ENCODE measurements at regions not wholly inside any gene's neighbourhood (a gene's known extent, or its start where the extent isn't known, plus 50 kb on each side); places are given as distances from the start of the nearest gene placed in this dataset.
"Not testable (repeated sequence)": the region's sequence is repeated elsewhere in the genome, so short reads cannot be mapped to it uniquely, and the experiment has no call there.

GRCh38 chr3:25992606-25993005 is 202.7 kb downstream of the OXSM start:
- Mint-ChIP-seq H3K27ac (no peak overlapping the region), H3K36me3 (no peaks in the 10 kb centered on the region), H3K4me3 (no peak overlapping the region), H3K4me1 (no peaks in the 10 kb centered on the region), H3K27me3 (ENCODE audit: low read depth in 3 of 3) (peaks cover 0 to 6% (median 2%) of the 10 kb centered on the region in 3 donors), H3K9me3 (peaks cover 4 to 39% (median 16%) of the 10 kb centered on the region in 6 donors)
- no peak for DNase-seq

- no peaks in the 10 kb centered on the region for H3K4me1 Mint-ChIP-seq
- no peak overlapping the region for H3K27ac Mint-ChIP-seq
- H3K4me3 Mint-ChIP-seq, result no peak overlapping the region
- H3K27me3 Mint-ChIP-seq (ENCODE audit: low read depth in 3 of 3), result peaks cover 0 to 4% (median 0%) of the 10 kb centered on the region in 3 donors
- H3K9me3 Mint-ChIP-seq, result peaks cover 1 to 12% (median 3%) of the 10 kb centered on the region in 6 donors
- DNase-seq, result no peak
- H3K36me3 Mint-ChIP-seq, result no peaks in the 10 kb centered on the region
These were observed 214.3 kb downstream of the OXSM start for GRCh38 chr3:26004172-26004571.

GRCh38 chr3:26011276-26011675 is 221.4 kb downstream of the OXSM start:
- peaks cover 0 to 3% (median 0%) of the 10 kb centered on the region in 3 donors for H3K27me3 Mint-ChIP-seq (ENCODE audit: low read depth in 3 of 3)
- DNase-seq, result no peak
- H3K36me3 Mint-ChIP-seq, result no peaks in the 10 kb centered on the region
- H3K9me3 Mint-ChIP-seq, result peaks cover 0 to 7% (median 0%) of the 10 kb centered on the region in 6 donors
- no peaks in the 10 kb centered on the region for H3K4me1 Mint-ChIP-seq
- H3K4me3 Mint-ChIP-seq, result no peak overlapping the region
- no peak overlapping the region for H3K27ac Mint-ChIP-seq

- DNase-seq, result no peak
- H3K9me3 Mint-ChIP-seq, result peaks cover 0 to 7% (median 0%) of the 10 kb centered on the region in 6 donors
- H3K4me1 Mint-ChIP-seq, result no peaks in the 10 kb centered on the region
- H3K36me3 Mint-ChIP-seq, result no peaks in the 10 kb centered on the region
- H3K4me3 Mint-ChIP-seq, result no peak overlapping the region
- no peak overlapping the region for H3K27ac Mint-ChIP-seq
- H3K27me3 Mint-ChIP-seq (ENCODE audit: low read depth in 3 of 3), result peaks cover 0 to 3% (median 0%) of the 10 kb centered on the region in 3 donors
These were observed 222.4 kb downstream of the OXSM start for GRCh38 chr3:26012241-26012745.

GRCh38 chr3:26015752-26016151 is 225.9 kb downstream of the OXSM start:
- Mint-ChIP-seq H3K27me3 (ENCODE audit: low read depth in 3 of 3) (peaks cover 0 to 5% (median 2%) of the 10 kb centered on the region in 3 donors), H3K36me3 (no peaks in the 10 kb centered on the region), H3K9me3 (peaks cover 0 to 7% (median 0%) of the 10 kb centered on the region in 6 donors), H3K4me1 (no peaks in the 10 kb centered on the region), H3K27ac (no peak overlapping the region), H3K4me3 (no peak overlapping the region)
- no peak for DNase-seq

- Mint-ChIP-seq H3K9me3 (peaks cover 0 to 7% (median 3%) of the 10 kb centered on the region in 6 donors), H3K27ac (no peak overlapping the region), H3K4me1 (no peaks in the 10 kb centered on the region), H3K36me3 (no peaks in the 10 kb centered on the region), H3K4me3 (no peak overlapping the region), H3K27me3 (ENCODE audit: low read depth in 3 of 3) (peaks cover 2 to 4% (median 2%) of the 10 kb centered on the region in 3 donors)
- no peak for DNase-seq
These were observed 229.0 kb downstream of the OXSM start for GRCh38 chr3:26018889-26019288.

- peaks cover 0 to 25% (median 5%) of the 10 kb centered on the region in 6 donors for H3K9me3 Mint-ChIP-seq
- H3K27me3 Mint-ChIP-seq (ENCODE audit: low read depth in 3 of 3); H3K36me3 Mint-ChIP-seq; H3K4me1 Mint-ChIP-seq; H3K4me3 Mint-ChIP-seq; DNase-seq; H3K27ac Mint-ChIP-seq: not testable (repeated sequence)
These were observed 234.3 kb downstream of the OXSM start for GRCh38 chr3:26024206-26024605.

- Mint-ChIP-seq H3K4me3 (no peak overlapping the region), H3K4me1 (no peaks in the 10 kb centered on the region), H3K27me3 (ENCODE audit: low read depth in 3 of 3) (peaks cover 0 to 2% (median 2%) of the 10 kb centered on the region in 3 donors), H3K36me3 (no peaks in the 10 kb centered on the region), H3K27ac (no peak overlapping the region), H3K9me3 (peaks cover 0 to 28% (median 3%) of the 10 kb centered on the region in 6 donors)
- no peak for DNase-seq
These were observed 239.4 kb downstream of the OXSM start for GRCh38 chr3:26029321-26029720.

- not testable (repeated sequence) for H3K4me3 Mint-ChIP-seq; H3K27ac Mint-ChIP-seq; DNase-seq; H3K4me1 Mint-ChIP-seq; H3K36me3 Mint-ChIP-seq; H3K27me3 Mint-ChIP-seq (ENCODE audit: low read depth in 3 of 3)
- peaks cover 5 to 27% (median 14%) of the 10 kb centered on the region in 6 donors for H3K9me3 Mint-ChIP-seq
These were observed 252.2 kb downstream of the OXSM start for GRCh38 chr3:26042126-26042525.

- H3K27me3 Mint-ChIP-seq (ENCODE audit: low read depth in 3 of 3), result peaks cover 0 to 5% (median 2%) of the 10 kb centered on the region in 3 donors
- no peaks in the 10 kb centered on the region for H3K36me3 Mint-ChIP-seq
- peaks cover 0 to 5% (median 0%) of the 10 kb centered on the region in 6 donors for H3K9me3 Mint-ChIP-seq
- H3K4me1 Mint-ChIP-seq, result no peaks in the 10 kb centered on the region
- H3K4me3 Mint-ChIP-seq, result no peak overlapping the region
- no peak overlapping the region for H3K27ac Mint-ChIP-seq
- no peak for DNase-seq
These were observed 260.1 kb downstream of the OXSM start for GRCh38 chr3:26049951-26050350.

- Mint-ChIP-seq H3K27ac (no peak overlapping the region), H3K9me3 (peaks cover 0 to 2% (median 0%) of the 10 kb centered on the region in 6 donors), H3K36me3 (no peaks in the 10 kb centered on the region), H3K4me3 (no peak overlapping the region), H3K4me1 (no peaks in the 10 kb centered on the region), H3K27me3 (ENCODE audit: low read depth in 3 of 3) (peaks cover 0 to 5% (median 2%) of the 10 kb centered on the region in 3 donors)
- no peak for DNase-seq
These were observed 260.9 kb downstream of the OXSM start for GRCh38 chr3:26050776-26051175.

- H3K9me3 Mint-ChIP-seq, result peaks cover 0 to 2% (median 0%) of the 10 kb centered on the region in 6 donors
- no peaks in the 10 kb centered on the region for H3K36me3 Mint-ChIP-seq
- H3K27me3 Mint-ChIP-seq (ENCODE audit: low read depth in 3 of 3), result peaks cover 0 to 2% (median 0%) of the 10 kb centered on the region in 3 donors
- H3K27ac Mint-ChIP-seq, result no peak overlapping the region
- no peak for DNase-seq
- H3K4me1 Mint-ChIP-seq, result no peaks in the 10 kb centered on the region
- H3K4me3 Mint-ChIP-seq, result no peak overlapping the region
These were observed 269.0 kb downstream of the OXSM start for GRCh38 chr3:26058901-26059321.

- peaks cover 0 to 2% (median 0%) of the 10 kb centered on the region in 3 donors for H3K27me3 Mint-ChIP-seq (ENCODE audit: low read depth in 3 of 3)
- no peaks in the 10 kb centered on the region for H3K9me3 Mint-ChIP-seq
- H3K4me1 Mint-ChIP-seq, result no peaks in the 10 kb centered on the region
- H3K4me3 Mint-ChIP-seq, result no peak overlapping the region
- DNase-seq, result no peak
- no peaks in the 10 kb centered on the region for H3K36me3 Mint-ChIP-seq
- H3K27ac Mint-ChIP-seq, result no peak overlapping the region
These were observed 272.1 kb downstream of the OXSM start for GRCh38 chr3:26061947-26062346.

- Mint-ChIP-seq H3K4me1 (no peaks in the 10 kb centered on the region), H3K4me3 (no peak overlapping the region), H3K9me3 (peaks cover 0 to 4% (median 0%) of the 10 kb centered on the region in 6 donors), H3K27me3 (ENCODE audit: low read depth in 3 of 3) (peaks cover 0 to 2% (median 0%) of the 10 kb centered on the region in 3 donors), H3K36me3 (no peaks in the 10 kb centered on the region), H3K27ac (no peak overlapping the region)
- DNase-seq, result no peak
These were observed 274.4 kb downstream of the OXSM start for GRCh38 chr3:26064297-26064696.

GRCh38 chr3:26068890-26069289 is 279.0 kb downstream of the OXSM start:
- no peaks in the 10 kb centered on the region for H3K4me1 Mint-ChIP-seq
- no peak for DNase-seq
- no peak overlapping the region for H3K4me3 Mint-ChIP-seq
- peaks cover 0 to 4% (median 0%) of the 10 kb centered on the region in 6 donors for H3K9me3 Mint-ChIP-seq
- peaks cover 0 to 1% (median 0%) of the 10 kb centered on the region in 3 donors for H3K27me3 Mint-ChIP-seq (ENCODE audit: low read depth in 3 of 3)
- no peak overlapping the region for H3K27ac Mint-ChIP-seq
- no peaks in the 10 kb centered on the region for H3K36me3 Mint-ChIP-seq
